ENCODE measurements at regions not wholly inside any gene's neighbourhood (a gene's known extent, or its start where the extent isn't known, plus 50 kb on each side); places are given as distances from the start of the nearest gene placed in this dataset.
A peak's percentile ranks its signal among the peaks of the same experiment; 100 is the strongest.

DNA sequence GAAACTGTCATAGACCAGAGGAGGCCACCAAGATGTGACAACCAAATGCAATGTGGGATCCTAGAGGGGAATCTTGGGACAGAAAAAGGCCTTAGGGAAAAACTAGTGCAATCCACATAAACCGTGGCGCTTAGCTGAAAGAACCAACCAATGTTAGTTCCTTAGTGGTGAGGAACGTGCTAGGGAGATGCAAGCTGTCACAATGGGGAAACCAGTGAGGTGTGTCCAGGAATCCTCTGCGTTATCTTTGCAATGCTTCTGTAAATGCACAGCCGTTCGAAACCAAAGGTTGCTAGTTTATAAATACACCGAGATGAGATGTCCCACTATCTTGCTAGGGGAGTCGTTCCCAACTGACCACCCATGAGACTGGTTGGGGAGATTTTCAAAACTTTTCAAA, 157.0 kb upstream of the ID2 start:
- DNase-seq (ENCODE audit: low spot score) = no peak

DNA sequence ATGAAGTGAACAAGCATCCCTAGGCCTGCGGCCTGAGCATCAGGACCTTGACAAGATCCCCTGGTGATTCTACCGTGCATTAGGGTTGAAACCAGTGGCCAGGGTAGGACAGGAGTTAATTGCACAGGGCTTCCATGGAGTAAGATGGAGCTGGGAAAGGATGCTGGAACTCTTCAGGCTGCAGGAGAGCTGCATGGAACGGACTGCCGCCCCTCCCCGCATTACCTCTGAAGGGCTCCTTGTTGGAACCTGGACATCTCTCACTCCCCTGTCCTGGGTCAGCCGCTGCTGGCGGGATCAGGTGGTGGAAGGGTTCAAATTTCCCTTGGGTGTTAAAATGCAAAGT, 156.6 kb upstream of the ID2 start:
- no peak for DNase-seq (ENCODE audit: low spot score)

DNA sequence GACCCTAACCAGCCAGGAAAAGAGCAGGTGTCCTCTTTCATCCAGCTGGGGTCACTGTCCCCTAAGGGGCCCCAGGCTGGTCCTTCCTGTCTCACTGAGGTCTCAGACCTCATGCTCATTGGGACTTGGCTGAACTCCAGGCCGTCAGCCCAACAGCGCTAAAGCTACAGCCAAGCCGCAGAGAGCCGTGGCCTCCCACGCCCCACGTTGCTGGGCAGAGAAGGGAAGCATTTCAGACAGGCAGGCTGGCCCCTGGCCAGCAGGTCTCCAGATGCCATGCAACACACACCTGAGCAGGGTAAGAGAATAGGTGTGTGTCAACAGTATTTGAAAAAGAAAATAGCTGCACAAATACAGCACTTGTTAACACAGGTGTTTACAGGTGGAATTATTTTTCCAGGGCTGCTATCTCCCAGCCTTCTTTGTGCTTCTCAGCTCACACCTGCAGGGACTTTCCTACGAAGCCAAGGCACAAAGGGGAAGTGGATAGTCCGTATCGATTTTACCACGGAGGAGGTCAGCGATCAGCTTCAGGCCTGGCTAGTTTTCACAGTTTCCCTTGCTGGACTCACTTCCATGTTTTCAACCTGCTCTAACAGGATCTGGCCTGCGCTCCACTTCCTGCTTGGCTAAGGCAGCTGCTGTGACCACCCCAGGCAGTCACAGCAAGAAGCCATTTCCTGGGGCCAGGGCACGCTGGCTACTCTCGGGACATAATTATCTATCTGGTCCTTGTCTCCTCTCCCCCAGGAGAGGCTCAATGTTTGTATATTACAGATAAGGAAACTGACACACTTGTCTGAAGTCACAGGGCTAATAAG, 156.1 kb upstream of the ID2 start:
- DNase-seq (ENCODE audit: low spot score) = peak; percentile 94

DNA sequence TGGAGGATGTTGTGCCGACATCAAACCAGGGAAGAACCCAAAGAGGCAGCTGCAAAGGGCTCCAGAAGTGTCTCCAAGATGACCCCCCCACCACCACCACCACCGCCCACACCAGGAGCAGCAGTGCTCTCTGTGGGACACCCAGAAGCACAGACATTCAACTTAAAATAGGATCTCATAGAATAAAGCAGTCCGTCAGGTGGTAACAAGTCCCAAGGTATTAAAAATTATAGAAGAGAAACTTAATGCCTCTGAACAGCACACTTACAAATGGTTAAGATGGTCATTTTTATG, 155.5 kb upstream of the ID2 start:
- DNase-seq (ENCODE audit: low spot score) = no peak

DNA sequence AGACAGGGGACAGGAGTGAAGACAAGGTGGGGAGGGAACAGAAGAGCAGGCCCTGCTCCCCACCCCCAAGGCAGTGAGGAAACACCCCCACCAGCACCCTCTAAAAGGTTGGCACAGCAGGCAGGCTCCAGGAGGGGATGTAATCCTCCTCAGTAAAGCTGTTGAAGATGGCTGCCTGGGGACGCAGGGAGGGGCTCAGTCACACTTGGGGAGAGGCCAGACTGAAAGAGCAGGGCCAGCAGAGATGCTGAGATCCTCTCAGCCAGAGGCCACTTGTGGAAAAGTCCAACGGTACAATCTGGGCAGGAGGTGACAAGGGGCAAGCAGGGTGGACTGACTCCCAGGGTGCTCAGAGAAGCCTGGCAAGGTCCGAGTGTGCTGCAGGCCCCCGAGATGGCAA, 154.8 kb upstream of the ID2 start:
- no peak for DNase-seq (ENCODE audit: low spot score)

DNA sequence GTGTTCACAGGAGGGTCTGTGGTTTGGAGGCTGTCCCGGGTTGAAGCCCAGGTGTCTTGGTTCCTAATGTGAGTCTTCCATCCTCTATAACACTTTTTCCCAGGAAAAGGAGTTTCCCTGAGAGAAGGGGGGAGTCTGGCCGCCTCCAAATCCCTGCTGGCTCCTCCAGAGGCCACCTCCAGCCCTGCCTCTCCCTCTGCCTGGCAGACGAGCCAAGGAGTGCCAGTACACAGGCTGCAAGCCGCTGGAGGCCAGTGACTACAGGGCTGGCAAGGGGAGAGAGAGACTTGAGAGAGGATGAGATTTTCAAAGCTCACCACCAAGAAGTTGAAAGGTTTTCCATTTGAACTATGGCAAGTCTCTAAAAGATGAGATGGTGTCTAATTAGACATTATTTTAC, 154.2 kb upstream of the ID2 start:
- DNase-seq (ENCODE audit: low spot score) = no peak

DNA sequence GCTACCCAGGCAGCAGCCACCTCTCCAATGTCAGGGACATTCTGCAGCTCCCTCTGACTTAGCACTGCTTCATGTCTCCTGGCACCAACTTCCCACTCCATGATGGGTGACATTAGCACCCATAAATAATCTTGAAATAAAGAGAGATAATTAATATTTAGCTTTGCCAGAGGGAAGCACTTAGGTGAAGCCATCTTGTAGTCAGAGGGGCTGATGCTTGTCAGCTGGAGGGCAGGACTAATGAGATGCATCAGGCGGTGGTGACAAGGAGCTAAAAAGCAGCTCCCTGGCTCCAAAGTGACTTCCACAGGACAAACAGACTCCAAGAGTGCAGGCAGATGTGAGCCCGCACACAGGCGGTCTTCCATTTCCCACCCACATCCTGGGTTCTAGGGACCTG, 153.0 kb upstream of the ID2 start:
- DNase-seq (ENCODE audit: low spot score) = no peak

DNA sequence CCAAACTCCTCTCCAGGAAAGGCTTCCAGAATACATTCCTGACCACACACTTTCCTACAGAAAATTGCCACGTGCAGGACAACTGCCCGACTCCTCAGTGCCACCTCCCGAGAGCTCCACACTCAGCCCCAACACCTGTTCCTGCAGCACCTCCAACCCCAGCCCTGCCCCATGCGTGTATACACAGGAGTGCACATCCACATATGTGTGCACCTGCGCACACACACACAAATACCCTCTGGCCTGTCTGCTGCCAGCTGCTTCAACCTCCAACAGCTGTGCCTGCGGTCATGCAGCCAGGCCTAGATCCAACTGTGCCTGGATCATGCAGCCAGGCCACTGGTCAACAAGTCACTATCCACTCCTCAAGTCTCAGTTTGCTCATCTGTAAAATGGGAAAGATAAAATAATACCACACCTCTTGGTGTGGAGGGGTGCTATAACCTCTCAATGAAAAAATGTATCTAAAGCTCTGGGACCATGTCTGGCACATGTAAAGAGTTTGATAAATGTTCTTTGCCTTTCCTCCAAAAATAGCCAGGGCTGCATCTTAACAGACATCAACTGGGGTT, 152.1 kb upstream of the ID2 start:
- DNase-seq (ENCODE audit: low spot score) = no peak

DNA sequence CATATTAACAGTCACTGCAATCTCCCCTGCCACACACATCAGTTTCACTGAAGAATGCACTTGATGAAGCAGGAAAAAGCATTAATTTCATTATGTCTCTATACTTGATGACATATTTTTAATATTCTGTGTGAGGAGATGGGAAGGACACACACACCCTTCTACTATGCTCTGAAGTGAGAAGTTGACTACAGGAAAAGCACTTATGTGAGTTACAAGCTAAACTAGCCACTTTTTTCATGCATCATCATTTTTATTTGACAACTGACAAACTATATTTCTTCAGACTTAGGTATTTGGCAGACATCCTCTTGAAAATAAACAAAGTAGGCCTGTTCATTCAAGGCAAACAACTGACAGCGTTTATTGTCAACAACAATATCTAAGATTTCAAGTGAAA, 150.4 kb upstream of the ID2 start:
- DNase-seq (ENCODE audit: low spot score) = no peak

DNA sequence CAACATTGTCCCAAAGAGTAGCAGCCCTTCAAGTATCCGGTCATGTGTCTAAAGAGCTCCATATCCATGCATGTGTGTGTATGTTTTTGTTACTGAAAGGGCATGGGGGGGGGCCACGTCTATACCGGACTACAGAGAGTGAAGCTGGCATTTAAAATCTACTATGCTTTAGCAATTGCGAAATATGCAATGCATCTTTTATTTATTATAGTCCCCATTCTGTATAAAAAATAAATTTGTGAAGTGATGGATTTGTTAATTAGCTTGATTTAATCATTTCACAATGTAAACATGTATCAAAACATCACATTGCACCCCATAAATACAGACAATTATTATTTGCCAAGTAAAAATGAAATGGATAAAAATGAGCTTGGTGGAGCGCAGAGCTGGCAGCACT, 149.4 kb upstream of the ID2 start:
- no peak for DNase-seq (ENCODE audit: low spot score)

DNA sequence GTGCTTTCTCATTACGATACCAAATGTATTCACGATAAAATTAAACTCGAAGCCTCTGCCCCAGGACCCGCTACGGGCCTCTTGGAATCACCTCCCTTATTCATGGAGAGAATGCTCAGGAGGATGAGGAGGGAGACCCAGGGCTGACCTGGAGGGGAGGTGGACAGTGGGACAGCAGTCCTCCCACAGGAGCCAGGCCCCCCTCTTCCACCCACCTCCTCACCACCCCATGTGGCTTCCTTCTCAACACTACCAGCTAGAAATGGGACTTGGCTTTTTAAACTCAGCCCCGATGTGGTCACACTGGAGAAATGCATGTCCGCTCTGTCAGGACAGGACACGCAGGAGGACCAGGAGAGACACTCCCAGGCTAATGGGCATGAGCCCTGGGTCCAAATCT, 147.9 kb upstream of the ID2 start:
- DNase-seq (ENCODE audit: low spot score) = no peak

DNA sequence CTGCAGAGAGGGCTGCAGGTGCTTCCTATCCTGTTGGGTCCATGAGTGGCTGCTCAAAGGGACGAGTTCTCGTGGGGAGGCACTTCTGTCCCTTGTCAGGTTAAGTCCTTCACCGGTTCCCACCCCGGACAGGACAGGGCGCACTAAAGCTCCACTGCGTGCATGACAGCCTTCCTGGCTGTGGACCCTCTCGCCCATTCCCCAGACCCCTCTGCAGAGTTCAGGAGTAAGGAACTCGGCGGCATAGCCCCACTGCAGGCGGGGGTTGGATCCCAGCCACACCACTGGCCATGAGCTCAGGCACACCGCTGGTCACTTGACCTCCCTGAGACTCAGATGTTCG, 147.5 kb upstream of the ID2 start:
- no peak for DNase-seq (ENCODE audit: low spot score)

DNA sequence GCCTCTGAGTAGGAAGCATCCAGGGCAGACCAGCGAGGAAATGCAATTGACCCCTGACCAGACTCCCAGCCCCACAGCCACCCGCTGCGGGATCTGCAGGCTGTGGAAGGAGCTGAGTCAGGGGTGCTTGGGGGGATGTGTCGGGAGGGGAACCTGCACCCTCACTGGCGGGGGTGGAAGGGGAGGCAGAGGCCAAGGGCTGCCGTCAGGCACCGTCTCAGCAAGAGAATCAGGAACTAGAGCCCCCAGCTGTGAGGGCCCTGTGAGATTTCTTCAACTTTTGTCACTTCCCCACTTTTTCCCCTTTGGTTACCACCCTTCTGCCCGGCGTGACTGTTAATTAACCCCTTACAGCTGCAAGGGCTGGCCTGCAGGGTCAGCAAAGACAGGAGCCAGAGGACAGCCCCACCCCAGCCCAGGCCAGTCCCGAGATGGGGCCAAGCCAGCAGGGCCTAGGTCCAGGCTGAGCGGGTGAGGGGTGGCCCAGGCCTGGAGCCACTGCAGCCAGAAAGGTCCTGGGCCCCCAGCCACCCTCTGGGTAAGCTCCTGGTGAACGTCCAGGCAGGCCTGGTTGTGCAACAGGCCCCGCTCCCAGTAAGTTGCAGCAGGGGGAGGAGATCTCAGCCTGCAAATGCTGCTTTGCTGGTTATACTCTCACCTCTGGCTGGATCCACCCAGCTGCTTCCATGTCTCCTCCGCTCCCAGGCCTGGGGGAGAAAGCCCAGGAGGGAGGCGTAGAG, 147.0 kb upstream of the ID2 start:
- peak; percentile 28 for DNase-seq (ENCODE audit: low spot score)

DNA sequence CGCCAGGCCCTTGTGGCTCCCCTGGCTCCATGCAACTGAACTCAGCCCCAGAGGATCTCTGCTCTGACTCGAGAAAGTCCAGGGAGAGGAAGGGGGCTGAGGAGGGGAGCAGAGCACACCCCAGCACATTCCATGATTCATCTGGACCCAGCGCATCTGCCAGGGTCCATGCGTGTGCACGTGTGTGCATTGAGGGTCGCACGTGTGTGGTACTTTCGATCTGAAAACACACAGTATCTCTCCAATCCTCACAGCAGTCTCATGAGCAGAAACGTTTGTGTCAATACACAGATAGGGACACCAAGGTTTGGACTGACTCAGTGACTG, 146.4 kb upstream of the ID2 start:
- no peak for DNase-seq (ENCODE audit: low spot score)

DNA sequence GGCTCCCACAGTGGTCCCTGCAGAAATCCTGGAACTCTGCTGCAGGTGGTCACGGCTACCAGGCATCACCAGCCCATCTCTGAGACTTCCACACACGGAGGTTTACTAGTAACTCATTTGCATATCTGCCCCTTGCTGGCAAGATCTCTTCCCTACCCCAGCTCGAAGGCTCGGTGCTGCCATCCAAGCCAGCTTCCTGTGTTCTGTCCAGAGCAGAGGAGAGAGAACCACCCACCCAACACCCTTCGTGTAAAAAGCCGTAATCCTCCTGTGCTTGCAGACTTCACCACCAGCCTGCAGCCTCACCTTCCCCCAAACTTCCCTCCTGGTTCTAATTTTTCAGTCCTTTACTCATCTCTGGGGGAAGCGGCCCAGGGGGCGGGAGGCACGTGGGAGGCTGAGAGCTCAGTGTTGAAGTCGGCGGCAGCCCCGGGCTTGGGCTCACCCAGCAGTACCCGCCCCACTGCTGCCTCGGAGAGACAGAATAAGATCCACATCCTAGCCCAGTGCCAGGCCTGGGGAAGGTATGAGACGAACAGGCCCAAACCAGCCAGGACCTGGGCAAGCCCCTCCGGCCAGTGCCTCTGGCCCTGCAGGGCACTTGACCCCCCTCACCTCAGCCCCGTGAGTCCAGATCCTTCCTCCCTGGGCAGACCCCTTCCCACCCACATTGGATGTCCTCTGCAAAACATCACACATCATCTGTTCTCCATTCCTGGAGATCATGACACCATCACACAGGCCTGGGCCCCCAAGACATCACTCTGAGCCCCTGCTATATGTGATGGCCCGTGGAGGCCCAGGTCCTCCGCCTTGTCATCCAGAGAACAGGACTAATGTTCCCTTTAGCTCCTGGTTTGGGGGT, 145.8 kb upstream of the ID2 start:
- DNase-seq (ENCODE audit: low spot score) = no peak

DNA sequence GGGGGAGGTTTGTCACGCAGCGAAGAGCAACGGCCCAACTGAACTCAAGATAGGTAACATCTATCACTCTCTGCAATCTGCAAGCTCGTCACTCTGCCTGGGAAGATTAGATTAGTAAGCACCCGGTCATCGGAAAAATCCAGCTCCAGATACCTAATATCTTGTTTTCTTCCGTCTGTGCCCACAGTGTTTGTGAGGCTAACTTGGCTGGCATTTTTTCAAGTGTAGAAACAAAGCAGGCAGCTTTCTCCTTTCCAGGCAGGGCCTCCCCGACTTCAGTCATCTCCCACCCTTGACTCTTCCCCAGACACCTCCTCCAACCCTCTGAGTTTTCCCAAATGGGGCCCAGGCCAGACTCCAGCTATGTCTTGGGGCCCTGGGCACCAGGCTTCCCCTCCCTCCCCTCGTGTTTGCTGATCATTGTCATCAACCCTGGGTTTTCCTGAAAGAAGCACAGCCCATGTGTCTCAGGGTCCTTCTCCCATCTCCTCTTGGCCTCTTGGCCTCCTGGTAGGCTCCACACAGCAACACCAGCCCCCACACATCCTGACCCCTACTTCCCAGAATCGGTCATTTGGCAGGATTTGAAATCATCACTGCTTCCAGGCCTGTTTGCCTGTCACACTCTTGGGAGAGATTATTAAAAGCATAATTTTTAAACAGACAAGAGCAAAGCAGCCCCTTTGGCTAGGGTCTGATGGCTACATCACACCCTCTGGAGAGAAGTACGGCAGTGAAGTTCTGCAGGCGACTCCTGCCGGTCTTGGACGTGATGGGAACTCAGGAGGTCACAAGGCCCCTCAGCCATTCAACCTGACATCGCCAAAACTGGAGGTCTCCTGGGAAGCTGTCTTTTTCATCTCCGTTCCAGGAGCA, 144.9 kb upstream of the ID2 start:
- no peak for DNase-seq (ENCODE audit: low spot score)

DNA sequence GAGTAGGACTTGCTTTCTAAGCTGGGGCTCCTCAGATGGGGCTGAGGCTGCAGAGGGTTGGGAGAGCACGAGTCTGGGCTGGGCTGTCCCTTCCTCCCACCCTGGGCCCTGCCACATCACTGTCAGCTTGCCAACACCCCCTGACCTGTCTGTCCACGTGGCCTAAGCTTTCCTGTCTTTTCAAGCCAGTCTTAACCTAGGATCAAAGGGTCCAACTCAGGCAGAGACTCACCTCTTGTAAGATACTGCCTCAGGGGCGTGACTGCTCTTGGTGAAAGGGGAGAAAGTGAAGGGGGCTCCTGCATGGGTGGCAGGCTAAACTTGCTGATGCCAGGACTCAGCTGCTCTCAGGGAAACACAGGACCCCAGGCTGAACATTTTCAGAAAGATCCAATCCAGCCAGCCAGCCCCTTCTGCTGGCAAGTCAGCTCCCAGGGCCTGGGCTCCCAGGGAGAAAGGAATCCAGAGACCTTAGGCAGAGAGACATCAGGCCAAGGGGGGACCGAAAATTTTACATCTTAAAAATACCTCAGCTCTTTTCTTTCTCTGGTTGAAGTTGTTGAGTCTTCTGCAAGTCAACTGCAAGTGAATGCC, 144.2 kb upstream of the ID2 start:
- no peak for DNase-seq (ENCODE audit: low spot score)

DNA sequence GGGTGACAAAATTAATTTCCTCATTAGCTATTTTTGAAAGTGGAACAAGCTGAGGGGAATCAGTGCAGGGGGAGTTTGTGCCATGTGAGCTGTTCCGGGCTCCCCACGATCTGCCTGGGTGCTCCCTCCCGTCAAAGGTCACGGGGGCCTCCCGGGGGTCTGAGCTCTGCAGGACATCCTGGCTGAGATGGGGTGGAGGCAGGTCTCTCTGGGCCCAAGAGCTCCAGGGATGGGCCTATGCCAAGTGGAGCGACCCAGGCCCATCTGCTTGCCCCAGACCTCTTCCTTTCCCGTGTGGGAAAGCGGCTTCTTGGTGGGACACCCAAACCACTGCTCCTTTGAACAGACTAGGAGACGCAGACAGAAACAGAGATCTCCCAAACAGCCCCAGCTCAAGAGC, 143.3 kb upstream of the ID2 start:
- DNase-seq (ENCODE audit: low spot score) = no peak

DNA sequence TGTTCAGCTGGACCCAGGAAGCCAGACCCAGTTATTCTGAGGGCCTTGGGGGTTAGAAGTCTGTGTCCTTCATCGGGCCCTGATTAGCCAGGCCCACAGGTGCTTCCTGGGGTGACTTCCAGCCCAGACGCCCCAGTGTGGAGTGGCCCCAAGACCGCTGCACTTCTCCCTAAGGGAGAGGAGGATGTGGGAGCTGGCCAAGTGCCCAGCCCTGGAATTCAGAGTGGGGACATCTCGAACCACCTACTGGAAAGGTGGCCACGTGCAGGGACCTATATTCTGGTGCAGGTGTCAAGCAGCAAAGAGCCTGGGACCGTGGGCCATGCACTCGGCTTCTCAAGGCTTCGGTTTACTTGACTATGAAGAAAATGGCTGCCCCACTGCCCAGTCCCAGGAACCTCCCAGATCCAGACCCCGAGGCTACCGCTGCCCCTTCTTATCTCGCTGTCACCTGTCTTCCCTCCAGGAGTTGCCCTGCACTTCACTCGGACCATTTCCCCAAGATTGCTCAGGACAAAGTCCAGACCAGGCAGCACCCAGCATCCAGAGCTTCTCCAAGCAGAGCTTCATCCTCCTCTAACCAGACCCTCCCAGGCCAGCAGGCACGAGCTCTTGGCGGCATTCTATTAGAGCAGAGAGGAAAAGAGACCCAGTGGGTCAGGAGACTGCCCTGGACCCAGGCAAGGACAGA, 142.8 kb upstream of the ID2 start:
- no peak for DNase-seq (ENCODE audit: low spot score)

DNA sequence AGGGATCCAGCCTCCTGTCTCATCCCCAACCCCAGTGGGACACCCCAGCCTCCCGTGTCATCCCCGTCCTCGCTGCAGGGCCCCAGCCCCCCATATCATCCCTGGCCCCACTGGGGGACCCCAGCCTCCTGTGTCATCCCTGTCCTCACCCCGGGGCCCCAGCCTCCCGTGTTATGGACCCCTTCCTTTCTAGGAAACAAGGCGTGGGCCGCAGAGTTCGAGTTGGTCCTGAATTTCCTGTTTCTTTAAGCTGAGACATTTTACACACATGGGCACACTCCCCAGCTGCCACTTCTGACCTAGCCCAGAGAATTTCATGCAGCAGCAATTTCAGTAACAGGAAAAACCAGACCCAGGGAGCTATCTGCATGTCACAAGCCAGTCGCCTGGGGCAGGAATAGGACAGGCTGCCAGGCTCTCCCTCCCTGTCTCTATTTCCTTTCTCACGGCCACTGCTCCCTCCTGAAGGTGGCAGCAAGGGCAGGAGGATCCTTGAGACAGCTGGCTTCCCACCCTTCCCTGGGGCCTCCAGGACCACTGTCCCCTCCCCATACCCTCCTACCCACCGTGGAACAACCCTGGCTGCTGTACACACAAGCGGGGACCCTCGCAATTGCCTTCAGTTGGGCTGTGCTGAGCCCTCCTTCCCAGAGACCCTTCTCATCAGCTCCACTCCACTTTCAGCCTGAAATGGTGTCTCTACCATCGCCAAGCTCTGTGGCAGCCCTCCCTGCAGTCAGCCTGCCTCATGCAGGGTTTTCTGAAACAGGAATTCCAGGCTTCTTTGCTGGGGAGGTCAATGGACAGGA, 141.9 kb upstream of the ID2 start:
- peak; percentile 61 for DNase-seq (ENCODE audit: low spot score)
